ENCODE measurements at regions not wholly inside any gene's neighbourhood (a gene's known extent, or its start where the extent isn't known, plus 50 kb on each side); places are given as distances from the start of the nearest gene placed in this dataset.
"Not testable (repeated sequence)": the region's sequence is repeated elsewhere in the genome, so short reads cannot be mapped to it uniquely, and the experiment has no call there.

DNA sequence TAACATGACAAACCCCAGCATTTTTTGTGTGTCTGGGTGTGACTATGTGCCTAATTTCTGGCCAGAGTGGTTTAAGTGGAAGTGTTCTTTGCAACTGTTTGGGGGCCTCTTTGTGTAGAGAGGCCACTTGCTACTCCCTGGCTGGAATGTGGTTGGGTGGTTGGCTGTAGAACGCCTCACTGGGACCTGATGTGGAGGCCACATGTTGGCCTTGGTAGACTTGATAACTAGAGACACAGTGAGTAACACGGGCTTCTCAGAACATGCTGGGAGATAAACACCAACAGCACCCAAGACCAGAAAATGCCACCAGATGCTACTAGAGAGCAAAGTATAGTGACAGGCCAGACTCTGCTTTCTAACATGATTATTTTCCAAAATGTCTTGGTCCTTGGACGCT is 111.2 kb upstream of the ZFP64 start:
- Mint-ChIP-seq H3K9me3 (no peaks in the 10 kb centered on the region), H3K36me3 (no peaks in the 10 kb centered on the region), H3K4me1 (ENCODE audit: unreplicated experiment) (no peaks in the 10 kb centered on the region), H3K27me3 (peaks cover 5% of the 10 kb centered on the region), H3K4me3 (no peak overlapping the region), H3K27ac (no peak overlapping the region)
- TF ChIP-seq, protein P1, sequence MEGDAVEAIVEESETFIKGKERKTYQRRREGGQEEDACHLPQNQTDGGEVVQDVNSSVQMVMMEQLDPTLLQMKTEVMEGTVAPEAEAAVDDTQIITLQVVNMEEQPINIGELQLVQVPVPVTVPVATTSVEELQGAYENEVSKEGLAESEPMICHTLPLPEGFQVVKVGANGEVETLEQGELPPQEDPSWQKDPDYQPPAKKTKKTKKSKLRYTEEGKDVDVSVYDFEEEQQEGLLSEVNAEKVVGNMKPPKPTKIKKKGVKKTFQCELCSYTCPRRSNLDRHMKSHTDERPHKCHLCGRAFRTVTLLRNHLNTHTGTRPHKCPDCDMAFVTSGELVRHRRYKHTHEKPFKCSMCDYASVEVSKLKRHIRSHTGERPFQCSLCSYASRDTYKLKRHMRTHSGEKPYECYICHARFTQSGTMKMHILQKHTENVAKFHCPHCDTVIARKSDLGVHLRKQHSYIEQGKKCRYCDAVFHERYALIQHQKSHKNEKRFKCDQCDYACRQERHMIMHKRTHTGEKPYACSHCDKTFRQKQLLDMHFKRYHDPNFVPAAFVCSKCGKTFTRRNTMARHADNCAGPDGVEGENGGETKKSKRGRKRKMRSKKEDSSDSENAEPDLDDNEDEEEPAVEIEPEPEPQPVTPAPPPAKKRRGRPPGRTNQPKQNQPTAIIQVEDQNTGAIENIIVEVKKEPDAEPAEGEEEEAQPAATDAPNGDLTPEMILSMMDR (conservative IDR thresholded peaks at IDR 0.05) = no peak
- no peak for DNase-seq (ENCODE audit: extremely low spot score, unreplicated experiment)

- not testable (repeated sequence) for H3K4me1 Mint-ChIP-seq (ENCODE audit: unreplicated experiment); H3K27ac Mint-ChIP-seq; H3K27me3 Mint-ChIP-seq
Measured at GRCh38 chr20:52302051-52302450, 110.5 kb upstream of the ZFP64 start.

GRCh38 chr20:52295556-52295955 is 104.0 kb upstream of the ZFP64 start:
- no peaks in the 10 kb centered on the region for H3K27me3 Mint-ChIP-seq
- TF ChIP-seq, protein P1 (conservative IDR thresholded peaks at IDR 0.05) = no peak
- H3K4me1 Mint-ChIP-seq (ENCODE audit: unreplicated experiment) = no peaks in the 10 kb centered on the region
- H3K36me3 Mint-ChIP-seq = no peaks in the 10 kb centered on the region
- H3K4me3 Mint-ChIP-seq = no peak overlapping the region
- no peak for DNase-seq (ENCODE audit: extremely low spot score, unreplicated experiment)
- no peak overlapping the region for H3K27ac Mint-ChIP-seq
- H3K9me3 Mint-ChIP-seq = no peaks in the 10 kb centered on the region

More at GRCh38 chr20:52302051-52302450, 110.5 kb upstream of the ZFP64 start:
- not testable (repeated sequence) for H3K36me3 Mint-ChIP-seq; H3K9me3 Mint-ChIP-seq; DNase-seq (ENCODE audit: extremely low spot score, unreplicated experiment); H3K4me3 Mint-ChIP-seq

GRCh38 chr20:52294106-52294628 is 102.6 kb upstream of the ZFP64 start:
- DNase-seq (ENCODE audit: extremely low spot score, unreplicated experiment) = no peak
- Mint-ChIP-seq H3K9me3 (no peaks in the 10 kb centered on the region), H3K27me3 (no peaks in the 10 kb centered on the region), H3K4me1 (ENCODE audit: unreplicated experiment) (no peaks in the 10 kb centered on the region), H3K27ac (no peak overlapping the region), H3K4me3 (no peak overlapping the region), H3K36me3 (no peaks in the 10 kb centered on the region)
- TF ChIP-seq, protein P1 (conservative IDR thresholded peaks at IDR 0.05) = no peak

- no peak for DNase-seq (ENCODE audit: extremely low spot score, unreplicated experiment)
- no peaks in the 10 kb centered on the region for H3K4me1 Mint-ChIP-seq (ENCODE audit: unreplicated experiment)
- H3K27me3 Mint-ChIP-seq = peaks cover 3% of the 10 kb centered on the region
- TF ChIP-seq, protein P1 (conservative IDR thresholded peaks at IDR 0.05) = no peak
- no peaks in the 10 kb centered on the region for H3K9me3 Mint-ChIP-seq
- no peak overlapping the region for H3K4me3 Mint-ChIP-seq
- no peak overlapping the region for H3K27ac Mint-ChIP-seq
- no peaks in the 10 kb centered on the region for H3K36me3 Mint-ChIP-seq
Measured at GRCh38 chr20:52291109-52291508, 99.5 kb upstream of the ZFP64 start.

DNA sequence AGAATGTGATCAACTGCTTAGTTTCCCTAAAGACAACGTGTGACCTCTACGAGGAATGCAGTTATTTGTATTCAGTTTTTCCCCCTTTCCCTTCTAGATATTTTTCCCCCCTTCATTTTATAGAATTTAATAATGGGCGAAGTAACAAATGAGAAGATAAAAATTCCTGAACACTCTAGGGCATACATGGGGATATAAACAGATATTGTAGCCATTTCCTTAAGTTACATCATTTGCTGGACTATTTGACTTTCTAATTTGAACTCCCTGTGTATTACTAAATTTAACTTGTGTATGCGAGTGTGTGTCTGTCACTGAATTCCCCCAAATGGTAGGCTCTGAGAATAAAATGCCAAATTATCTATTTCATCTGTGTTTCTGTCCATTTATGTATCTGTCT is 99.0 kb upstream of the ZFP64 start:
- Mint-ChIP-seq H3K4me1 (ENCODE audit: unreplicated experiment) (no peaks in the 10 kb centered on the region), H3K27me3 (peaks cover 3% of the 10 kb centered on the region), H3K36me3 (no peaks in the 10 kb centered on the region), H3K9me3 (no peaks in the 10 kb centered on the region), H3K4me3 (no peak overlapping the region), H3K27ac (no peak overlapping the region)
- TF ChIP-seq, protein P1 (conservative IDR thresholded peaks at IDR 0.05) = no peak
- DNase-seq (ENCODE audit: extremely low spot score, unreplicated experiment) = no peak

Measured in type B pancreatic cell (in vitro differentiated cells).